Thyroid gland (tissue), 4 donors: ENCODE measurements at regions not wholly inside any gene's neighbourhood (a gene's known extent, or its start where the extent isn't known, plus 50 kb on each side); places are given as distances from the start of the nearest gene placed in this dataset.

Experiments used
- CTCF ChIP-seq, 6 experiments: fragments of 200-600 bp in 3 of 6; fragments of 450-650 bp in 3 of 6; sonication (generic) in 3 of 6; IDR thresholded peaks; one replicate each; pipeline ENCODE4 v1.5.1; 2016 to 2019; ENCODE audit warnings: antibody characterized with exemption in 6 of 6, mild to moderate bottlenecking in 2 of 6, inconsistent platforms in 1 of 6, moderate library complexity in 1 of 6
- POLR2A ChIP-seq, 2 donors: fragments of 450-650 bp; IDR thresholded peaks; one replicate each; pipeline ENCODE4 v1.6.1; 2017; ENCODE audit warnings: antibody characterized with exemption in 2 of 2, mild to moderate bottlenecking in 2 of 2, moderate library complexity in 1 of 2

GRCh38 chr6:77366798-77367197 is 96.5 kb downstream of the HTR1B start:
- TF ChIP-seq CTCF (IDR thresholded peaks at IDR 0.05) (no peak), POLR2A (IDR thresholded peaks at IDR 0.05) (no peak)
